Endothelial cell of umbilical vein (primary cell): ENCODE measurements at regions not wholly inside any gene's neighbourhood (a gene's known extent, or its start where the extent isn't known, plus 50 kb on each side); places are given as distances from the start of the nearest gene placed in this dataset.

Source experiments
- BruUV-seq: library from RNA; stranded (reverse); fragments of 400-500 nt; replicated peaks from 2 replicates; lab custom pipeline; 2021; lab: Mats Ljungman, UMichigan
- CTCF ChIA-PET: fragments of 300-600, 350-600 bp; sonication (Branson Sonifier 250); formaldehyde crosslinking; loops from one replicate; lab custom pipeline; 2021; ENCODE audit warnings: antibody characterized with exemption, inconsistent platforms; lab: Charles Lee
- POLR2A ChIA-PET: fragments of 300-600, 350-600 bp; sonication (Branson Sonifier 250); formaldehyde crosslinking; loops from one replicate; lab custom pipeline; 2021; ENCODE audit warnings: antibody characterized with exemption, inconsistent platforms; lab: Charles Lee
- DNase-seq: peaks from one replicate; pipeline ENCODE4 v3.0.0-alpha.2; 2011; ENCODE audit warnings: low read depth, low spot score
- FAIRE-seq: peaks from 2 replicates; lab custom pipeline; 2011; peaks lifted over from hg19 to GRCh38; lab: Jason Lieb, UNC
- H2AFZ ChIP-seq: 2 replicates; pipeline ENCODE4 v1.6.0; 2012; ENCODE audit warnings: low read depth, low read length, control low read depth, inconsistent platforms
- H3K27ac ChIP-seq: 2 replicates; pipeline ENCODE4 v1.5.1; 2011; ENCODE audit warnings: low read depth, mild to moderate bottlenecking, control low read depth, low read length, moderate library complexity; ENCODE audit not compliant: insufficient read depth
- H3K27me3 ChIP-seq, 2 experiments: 2 replicates each; pipeline versions ENCODE4 v1.6.0 to v1.6.1; 2011; ENCODE audit warnings: low read length in 2 of 2, mixed read lengths in 1 of 2; ENCODE audit not compliant: control insufficient read depth in 2 of 2, insufficient read depth in 2 of 2
- H3K36me3 ChIP-seq, 2 experiments: 2 replicates in 1 of 2; 3 replicates in 1 of 2; pipeline ENCODE4 v1.5.1; 2011; ENCODE audit warnings: low read length in 2 of 2, mild to moderate bottlenecking in 1 of 2, moderate library complexity in 1 of 2; ENCODE audit not compliant: control insufficient read depth in 2 of 2, insufficient read depth in 2 of 2; ENCODE audit errors: extremely low read depth in 1 of 2
- H3K4me1 ChIP-seq: 3 replicates; pipeline ENCODE4 v1.5.1; 2011; ENCODE audit warnings: mild to moderate bottlenecking, low read length; ENCODE audit not compliant: control insufficient read depth, insufficient read depth; ENCODE audit errors: extremely low read depth
- H3K4me2 ChIP-seq: 2 replicates; pipeline ENCODE4 v1.6.1; 2011; ENCODE audit warnings: low read length, control low read depth, mixed read lengths; ENCODE audit not compliant: insufficient read depth
- H3K4me3 ChIP-seq, 3 experiments: fragments of 200-600 bp in 1 of 3; sonication (generic), shearing (Covaris generic) in 1 of 3; replicated peaks in 1 of 3; 2 replicates each; pipeline ENCODE4 v1.5.1; 2011 to 2016; ENCODE audit warnings: control low read depth in 3 of 3, low read length in 3 of 3, mild to moderate bottlenecking in 2 of 3, inconsistent platforms in 1 of 3, low read depth in 1 of 3, moderate library complexity in 1 of 3; ENCODE audit not compliant: insufficient read depth in 1 of 3
- H3K79me2 ChIP-seq: 2 replicates; pipeline ENCODE4 v1.6.0; 2012; ENCODE audit warnings: low read length, inconsistent platforms; ENCODE audit not compliant: control insufficient read depth, insufficient read depth
- H3K9ac ChIP-seq: replicated peaks from 2 replicates; pipeline ENCODE3; 2011; ENCODE audit warnings: low read length, control low read depth; ENCODE audit not compliant: insufficient read depth; ENCODE audit errors: extremely low read depth
- H3K9me1 ChIP-seq: replicated peaks from 3 replicates; pipeline ENCODE4 v1.6.0; 2011; ENCODE audit warnings: mild to moderate bottlenecking, low read length; ENCODE audit not compliant: control insufficient read depth, insufficient read depth; ENCODE audit errors: extremely low read depth
- H3K9me3 ChIP-seq: replicated peaks from 2 replicates; pipeline ENCODE4 v1.5.1; 2012; ENCODE audit warnings: low read length, inconsistent platforms; ENCODE audit not compliant: control insufficient read depth, insufficient read depth
- H4K20me1 ChIP-seq: replicated peaks from 2 replicates; pipeline ENCODE3; 2011; ENCODE audit warnings: mild to moderate bottlenecking, low read length; ENCODE audit not compliant: control insufficient read depth, insufficient read depth; ENCODE audit errors: extremely low read depth
- FOS ChIP-seq: IDR thresholded peaks from 2 replicates; pipeline ENCODE4 v1.6.1; 2011; ENCODE audit warnings: mild to moderate bottlenecking, low read length, moderate library complexity, borderline replicate concordance; ENCODE audit not compliant: insufficient read depth
- POLR2A ChIP-seq: IDR thresholded peaks from 2 replicates; pipeline ENCODE4 v1.6.1; 2012; ENCODE audit warnings: low read depth, mild to moderate bottlenecking, control low read depth, low read length
- POLR2AphosphoS5 ChIP-seq: IDR thresholded peaks from 2 replicates; pipeline ENCODE4 v1.6.1; 2012; ENCODE audit warnings: low read depth, mild to moderate bottlenecking, control low read depth, low read length, moderate library complexity; ENCODE audit not compliant: insufficient read depth
- dilution Hi-C: fragments of 300-500 bp; cut with MboI; formaldehyde crosslinking; loops from one replicate; pipeline ENCODE4 v1.15.0; 2019; ENCODE audit warnings: low sequenced_read_pairs; ENCODE audit not compliant: extremely low pct_ligation_motif_present
- intact Hi-C: fragments of 100-400 bp; cut with micrococcal nuclease; formaldehyde crosslinking; loops from one replicate; pipeline ENCODE4 v1.10.0; 2022
- TF ChIP-seq, protein P1 (sequence below): IDR thresholded peaks from 2 replicates; pipeline ENCODE4 v1.6.1; 2011; ENCODE audit not compliant: insufficient read depth, insufficient read length
- TF ChIP-seq, protein P2 (sequence below), 2 donors: IDR thresholded peaks; 1 replicate in 1 of 2; 2 replicates in 1 of 2; pipeline ENCODE4 v1.5.1; 2011; ENCODE audit warnings: low read length in 2 of 2, mild to moderate bottlenecking in 2 of 2, moderate library complexity in 2 of 2, control low read depth in 1 of 2, inconsistent platforms in 1 of 2, low read depth in 1 of 2; ENCODE audit not compliant: insufficient read depth in 1 of 2; ENCODE audit errors: extremely low read depth in 1 of 2

DNA sequence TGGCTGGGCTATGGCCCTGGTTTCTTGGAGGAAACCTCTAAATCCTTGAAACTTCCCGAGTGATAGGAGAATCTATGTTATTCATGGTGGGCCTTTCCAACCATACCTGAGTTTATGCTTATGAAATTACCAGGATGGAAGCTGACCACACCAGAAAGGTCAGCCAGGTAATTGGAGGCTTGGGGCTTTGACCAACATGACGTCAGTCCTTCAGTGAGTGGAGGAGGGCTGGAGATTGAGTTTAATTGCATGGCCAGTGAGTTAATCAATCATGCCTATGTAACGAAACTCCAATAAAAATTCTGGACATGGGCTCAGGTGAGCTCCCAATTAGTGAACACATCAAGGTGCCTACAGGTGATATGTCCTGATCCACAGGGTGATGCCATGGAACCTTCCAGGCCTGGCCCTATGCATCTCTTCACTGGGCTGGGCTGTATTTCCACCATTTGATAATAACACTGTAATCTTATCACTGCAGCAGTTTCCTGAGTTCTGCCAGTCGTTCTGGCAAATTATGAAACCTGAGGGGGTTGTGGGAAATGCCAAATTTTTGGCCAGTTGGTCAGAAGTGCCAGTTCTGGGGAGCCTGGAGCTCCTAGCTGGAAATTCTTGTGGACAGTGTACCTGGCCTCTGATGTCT, 106.5 kb downstream of the CDH26 start:
- no peaks in the 10 kb centered on the region for H4K20me1 ChIP-seq
- H2AFZ ChIP-seq, result no peak overlapping the region
- DNase-seq, result no peak
- no peaks in the 10 kb centered on the region for H3K27me3 ChIP-seq
- no peaks in the 10 kb centered on the region for H3K9me1 ChIP-seq
- TF ChIP-seq POLR2AphosphoS5 (no peak), POLR2A (no peak)
- BruUV-seq, result no TSS peak
- H3K36me3 ChIP-seq, result no peaks in the 10 kb centered on the region
- no peaks in the 10 kb centered on the region for H3K79me2 ChIP-seq
- H3K9ac ChIP-seq, result no peak overlapping the region
- no peak overlapping the region for H3K27ac ChIP-seq
- H3K9me3 ChIP-seq, result peaks cover 2% of the 10 kb centered on the region
- CTCF ChIA-PET, result no interaction called here
- intact Hi-C loops, result no loop called here
- H3K4me2 ChIP-seq, result no peak overlapping the region
- no peak overlapping the region for H3K4me3 ChIP-seq
- POLR2A ChIA-PET, result no interaction called here
- no peaks in the 10 kb centered on the region for H3K4me1 ChIP-seq
- dilution Hi-C loops, result no loop called here
- no peak for FAIRE-seq

DNA sequence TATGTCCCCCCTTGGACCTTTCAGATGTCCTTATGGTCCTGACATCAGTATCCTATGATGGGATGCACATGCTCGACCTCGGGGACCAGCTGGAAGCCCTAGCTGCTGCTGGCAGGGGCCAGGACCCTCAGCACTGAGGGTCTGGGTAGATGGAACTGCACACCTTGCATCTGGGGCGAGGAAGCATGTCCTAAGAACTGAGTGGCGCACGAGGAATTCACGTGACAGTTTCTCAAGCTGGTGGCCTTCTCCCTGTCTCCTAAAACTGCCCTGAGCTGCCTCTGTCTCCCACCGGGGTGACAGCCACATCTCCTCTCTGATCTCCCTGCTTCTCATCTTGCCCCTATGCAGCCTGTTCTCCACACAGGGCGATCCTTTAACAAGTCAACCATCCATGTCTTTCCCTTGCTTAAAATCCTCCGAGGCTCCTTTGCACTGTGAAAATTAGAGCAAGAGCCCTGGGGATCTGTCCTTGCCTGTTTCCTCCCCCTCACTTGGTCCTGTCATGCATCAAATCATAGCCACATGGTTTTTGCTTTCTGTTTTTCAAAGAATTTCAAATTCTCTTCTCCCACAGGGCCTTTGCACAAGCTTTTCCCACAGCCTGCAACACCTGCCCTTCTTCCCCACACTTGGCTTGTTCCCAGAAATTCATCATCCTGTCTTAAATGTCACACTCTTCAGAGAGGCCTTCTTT, 107.7 kb downstream of the CDH26 start:
- H3K4me2 ChIP-seq, result no peak overlapping the region
- no peaks in the 10 kb centered on the region for H4K20me1 ChIP-seq
- no peaks in the 10 kb centered on the region for H3K79me2 ChIP-seq
- dilution Hi-C loops, result no loop called here
- DNase-seq (no peak), FAIRE-seq (no peak)
- TF ChIP-seq FOS, result no peak
- TF ChIP-seq, protein P1, sequence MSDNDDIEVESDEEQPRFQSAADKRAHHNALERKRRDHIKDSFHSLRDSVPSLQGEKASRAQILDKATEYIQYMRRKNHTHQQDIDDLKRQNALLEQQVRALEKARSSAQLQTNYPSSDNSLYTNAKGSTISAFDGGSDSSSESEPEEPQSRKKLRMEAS, result no peak
- TF ChIP-seq, protein P2, sequence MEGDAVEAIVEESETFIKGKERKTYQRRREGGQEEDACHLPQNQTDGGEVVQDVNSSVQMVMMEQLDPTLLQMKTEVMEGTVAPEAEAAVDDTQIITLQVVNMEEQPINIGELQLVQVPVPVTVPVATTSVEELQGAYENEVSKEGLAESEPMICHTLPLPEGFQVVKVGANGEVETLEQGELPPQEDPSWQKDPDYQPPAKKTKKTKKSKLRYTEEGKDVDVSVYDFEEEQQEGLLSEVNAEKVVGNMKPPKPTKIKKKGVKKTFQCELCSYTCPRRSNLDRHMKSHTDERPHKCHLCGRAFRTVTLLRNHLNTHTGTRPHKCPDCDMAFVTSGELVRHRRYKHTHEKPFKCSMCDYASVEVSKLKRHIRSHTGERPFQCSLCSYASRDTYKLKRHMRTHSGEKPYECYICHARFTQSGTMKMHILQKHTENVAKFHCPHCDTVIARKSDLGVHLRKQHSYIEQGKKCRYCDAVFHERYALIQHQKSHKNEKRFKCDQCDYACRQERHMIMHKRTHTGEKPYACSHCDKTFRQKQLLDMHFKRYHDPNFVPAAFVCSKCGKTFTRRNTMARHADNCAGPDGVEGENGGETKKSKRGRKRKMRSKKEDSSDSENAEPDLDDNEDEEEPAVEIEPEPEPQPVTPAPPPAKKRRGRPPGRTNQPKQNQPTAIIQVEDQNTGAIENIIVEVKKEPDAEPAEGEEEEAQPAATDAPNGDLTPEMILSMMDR (IDR thresholded peaks at IDR 0.05; ENCODE audit: extremely low read depth in 1 of 2, insufficient read depth in 1 of 2, low read depth in 1 of 2, low read length in 2 of 2), result no peak
- no peaks in the 10 kb centered on the region for H3K36me3 ChIP-seq
- H3K9ac ChIP-seq, result no peak overlapping the region
- no peak overlapping the region for H3K4me3 ChIP-seq
- no TSS peak for BruUV-seq
- H3K9me1 ChIP-seq, result no peaks in the 10 kb centered on the region
- intact Hi-C loops, result no loop called here
- ChIA-PET CTCF (no interaction called here), POLR2A (no interaction called here)
- H3K27me3 ChIP-seq, result no peaks in the 10 kb centered on the region
- H3K9me3 ChIP-seq, result peaks cover 2% of the 10 kb centered on the region
- H2AFZ ChIP-seq, result no peak overlapping the region
- no peak overlapping the region for H3K27ac ChIP-seq
- H3K4me1 ChIP-seq, result no peaks in the 10 kb centered on the region
